Testis (tissue), 2 donors: ENCODE measurements at regions not wholly inside any gene's neighbourhood (a gene's known extent, or its start where the extent isn't known, plus 50 kb on each side); places are given as distances from the start of the nearest gene placed in this dataset.

ENCODE experiments used
- POLR2A ChIP-seq: fragments of 450-650 bp; IDR thresholded peaks from one replicate; pipeline ENCODE4 v1.6.1; 2017; ENCODE audit warnings: antibody characterized with exemption, mild to moderate bottlenecking, moderate library complexity
- TF ChIP-seq, protein P1 (sequence below), 3 experiments: fragments of 450-650 bp in 2 of 3; fragments of 200-600 bp in 1 of 3; sonication (generic) in 1 of 3; IDR thresholded peaks; one replicate each; pipeline ENCODE4 v1.5.1; 2016 to 2019; ENCODE audit warnings: antibody characterized with exemption in 3 of 3, mild to moderate bottlenecking in 2 of 3, moderate library complexity in 1 of 3

DNA sequence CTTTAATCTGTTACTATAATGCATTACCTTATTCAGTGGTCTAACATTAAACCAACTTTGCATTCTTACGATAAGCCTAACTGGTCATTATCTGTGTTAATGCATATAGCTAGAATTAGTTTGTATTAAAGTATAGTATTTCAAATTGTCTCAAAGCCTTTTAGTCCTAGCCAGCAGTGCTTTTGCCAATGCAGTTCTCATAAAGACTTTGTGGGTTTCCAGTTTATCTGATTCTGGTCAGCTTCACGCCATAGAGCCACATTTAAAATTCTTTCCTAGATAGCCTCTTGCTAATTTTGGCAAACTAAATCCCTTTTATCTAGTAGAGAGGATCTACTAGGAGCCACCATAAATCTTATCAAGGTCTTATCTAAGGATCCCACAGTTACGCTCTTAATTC is 78.9 kb upstream of the VASH1 start:
- TF ChIP-seq, protein P1, sequence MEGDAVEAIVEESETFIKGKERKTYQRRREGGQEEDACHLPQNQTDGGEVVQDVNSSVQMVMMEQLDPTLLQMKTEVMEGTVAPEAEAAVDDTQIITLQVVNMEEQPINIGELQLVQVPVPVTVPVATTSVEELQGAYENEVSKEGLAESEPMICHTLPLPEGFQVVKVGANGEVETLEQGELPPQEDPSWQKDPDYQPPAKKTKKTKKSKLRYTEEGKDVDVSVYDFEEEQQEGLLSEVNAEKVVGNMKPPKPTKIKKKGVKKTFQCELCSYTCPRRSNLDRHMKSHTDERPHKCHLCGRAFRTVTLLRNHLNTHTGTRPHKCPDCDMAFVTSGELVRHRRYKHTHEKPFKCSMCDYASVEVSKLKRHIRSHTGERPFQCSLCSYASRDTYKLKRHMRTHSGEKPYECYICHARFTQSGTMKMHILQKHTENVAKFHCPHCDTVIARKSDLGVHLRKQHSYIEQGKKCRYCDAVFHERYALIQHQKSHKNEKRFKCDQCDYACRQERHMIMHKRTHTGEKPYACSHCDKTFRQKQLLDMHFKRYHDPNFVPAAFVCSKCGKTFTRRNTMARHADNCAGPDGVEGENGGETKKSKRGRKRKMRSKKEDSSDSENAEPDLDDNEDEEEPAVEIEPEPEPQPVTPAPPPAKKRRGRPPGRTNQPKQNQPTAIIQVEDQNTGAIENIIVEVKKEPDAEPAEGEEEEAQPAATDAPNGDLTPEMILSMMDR (IDR thresholded peaks at IDR 0.05), result no peak
- no peak for TF ChIP-seq POLR2A
